GM21528 (cell line): ENCODE measurements at regions not wholly inside any gene's neighbourhood (a gene's known extent, or its start where the extent isn't known, plus 50 kb on each side); places are given as distances from the start of the nearest gene placed in this dataset.

Experiments used
- ATAC-seq: cut with Tn5 transposase; IDR thresholded peaks from one replicate; pipeline ENCODE4 v1.9.1; 2021; ENCODE audit warnings: mild to moderate bottlenecking, moderate library complexity; ENCODE audit not compliant: unreplicated experiment, low FRiP score

- ATAC-seq, result no peak
Measured at GRCh38 chr10:36096576-36096975, 454.5 kb upstream of the FZD8 start.

- no peak for ATAC-seq
Measured at GRCh38 chr10:36094096-36094495, 452.0 kb upstream of the FZD8 start.

DNA sequence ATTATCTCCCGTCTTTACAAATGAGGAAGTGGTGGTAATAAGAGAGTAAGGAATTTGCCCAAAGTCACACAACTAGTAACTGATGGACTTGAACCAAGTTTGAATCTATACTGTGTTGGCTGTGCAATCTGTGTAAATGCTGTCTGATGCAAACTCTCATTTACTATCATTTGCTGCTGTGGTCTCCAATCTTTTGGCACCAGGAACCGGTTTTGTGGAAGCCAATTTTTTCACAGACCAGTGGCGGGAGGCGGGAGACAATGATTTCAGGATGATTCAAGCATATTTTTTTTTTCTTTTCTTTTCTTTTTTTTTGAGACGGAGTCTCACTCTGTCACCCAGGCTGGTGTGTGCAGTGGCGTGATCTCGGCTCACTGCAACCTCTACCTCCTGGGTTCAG is 450.0 kb upstream of the FZD8 start:
- ATAC-seq, result no peak

- ATAC-seq, result no peak
Measured at GRCh38 chr10:36091007-36091406, 448.9 kb upstream of the FZD8 start.

GRCh38 chr10:36089790-36090440 is 447.8 kb upstream of the FZD8 start:
- no peak for ATAC-seq

GRCh38 chr10:36087006-36088005 is 445.2 kb upstream of the FZD8 start:
- ATAC-seq, result no peak

DNA sequence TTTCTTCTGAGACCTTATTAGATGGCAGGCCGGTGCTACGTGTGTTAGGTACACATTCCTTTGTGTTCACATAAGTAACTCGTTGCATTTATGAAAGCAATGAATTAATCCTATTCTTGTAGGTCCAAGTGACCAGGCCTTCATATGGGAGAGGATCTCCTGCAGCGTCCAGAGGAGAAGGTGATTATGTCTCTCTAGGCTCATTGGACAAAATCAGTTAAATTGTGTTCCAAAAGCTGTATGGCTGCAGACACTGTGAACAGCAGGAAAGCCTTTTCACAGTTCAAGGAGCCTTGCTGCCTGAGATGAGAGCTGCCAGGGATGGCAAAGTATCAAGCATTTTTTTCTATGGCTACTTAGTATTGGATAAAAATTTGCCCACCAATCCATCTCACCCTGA is 433.1 kb upstream of the FZD8 start:
- ATAC-seq, result no peak

- ATAC-seq, result no peak
Measured at GRCh38 chr10:36073796-36074345, 431.8 kb upstream of the FZD8 start.

- no peak for ATAC-seq
Measured at GRCh38 chr10:36068542-36068941, 426.4 kb upstream of the FZD8 start.

GRCh38 chr10:36067748-36068147 is 425.7 kb upstream of the FZD8 start:
- no peak for ATAC-seq

- no peak for ATAC-seq
Measured at GRCh38 chr10:36066850-36067249, 424.8 kb upstream of the FZD8 start.

- no peak for ATAC-seq
Measured at GRCh38 chr10:36066102-36066501, 424.0 kb upstream of the FZD8 start.

- no peak for ATAC-seq
Measured at GRCh38 chr10:36063396-36063795, 421.3 kb upstream of the FZD8 start.

DNA sequence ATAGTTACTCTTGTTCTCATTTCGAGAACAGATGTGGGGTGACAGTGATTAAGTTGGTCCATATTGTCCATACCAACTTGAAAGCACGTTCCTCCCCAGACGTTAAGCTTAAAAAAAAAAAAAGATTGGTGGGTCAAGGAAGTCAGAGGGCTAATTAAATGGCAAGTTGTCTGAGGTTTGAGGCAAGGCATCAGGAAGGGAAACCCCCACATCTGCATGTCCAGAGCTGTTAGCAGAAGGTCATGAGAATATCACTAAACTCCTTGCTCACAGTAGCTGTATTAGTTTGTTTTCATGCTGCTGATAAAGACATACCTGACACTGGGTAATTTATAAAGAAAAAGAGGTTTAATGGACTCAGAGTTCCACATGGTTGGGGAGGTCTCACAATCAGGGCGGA is 415.6 kb upstream of the FZD8 start:
- ATAC-seq, result no peak

DNA sequence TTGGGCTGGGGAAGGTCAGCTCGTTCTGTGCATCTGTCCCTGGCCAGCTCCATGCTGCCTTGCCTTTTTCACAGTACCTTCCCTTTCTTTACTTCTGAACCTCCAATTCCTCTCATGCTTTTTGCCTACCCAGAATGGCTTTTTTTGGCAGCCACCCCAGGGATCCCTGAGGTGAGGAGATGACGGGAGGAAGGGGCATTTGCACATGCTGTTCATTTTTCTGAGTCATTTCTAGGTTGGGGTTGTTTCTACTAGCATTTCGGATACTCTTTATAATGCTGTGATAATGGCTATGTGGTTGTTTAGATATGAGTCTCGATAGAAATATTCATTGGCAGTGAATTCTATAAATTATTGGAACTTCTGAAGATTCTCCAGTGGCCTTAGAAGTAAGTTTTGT is 415.1 kb upstream of the FZD8 start:
- ATAC-seq, result no peak

DNA sequence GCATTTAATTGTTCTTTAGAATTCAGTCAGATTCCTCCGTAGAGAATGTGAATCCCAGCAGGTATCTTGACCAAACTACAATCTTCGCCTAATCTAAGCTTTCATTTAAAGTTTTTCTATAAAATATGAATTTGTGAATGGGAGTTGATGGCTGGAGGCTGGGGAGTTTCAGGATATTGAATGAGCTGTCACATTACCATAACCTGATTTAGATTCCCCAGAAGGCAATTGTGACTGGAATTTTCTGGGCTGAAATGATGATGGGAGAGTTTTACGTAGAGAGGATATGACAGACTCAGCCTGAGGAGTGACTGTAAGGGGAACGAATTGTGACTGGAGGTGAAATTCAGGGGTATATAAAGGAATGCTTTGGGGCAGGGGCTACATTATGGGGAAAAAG is 411.7 kb upstream of the FZD8 start:
- ATAC-seq, result no peak

- no peak for ATAC-seq
Measured at GRCh38 chr10:36053271-36053670, 411.2 kb upstream of the FZD8 start.

DNA sequence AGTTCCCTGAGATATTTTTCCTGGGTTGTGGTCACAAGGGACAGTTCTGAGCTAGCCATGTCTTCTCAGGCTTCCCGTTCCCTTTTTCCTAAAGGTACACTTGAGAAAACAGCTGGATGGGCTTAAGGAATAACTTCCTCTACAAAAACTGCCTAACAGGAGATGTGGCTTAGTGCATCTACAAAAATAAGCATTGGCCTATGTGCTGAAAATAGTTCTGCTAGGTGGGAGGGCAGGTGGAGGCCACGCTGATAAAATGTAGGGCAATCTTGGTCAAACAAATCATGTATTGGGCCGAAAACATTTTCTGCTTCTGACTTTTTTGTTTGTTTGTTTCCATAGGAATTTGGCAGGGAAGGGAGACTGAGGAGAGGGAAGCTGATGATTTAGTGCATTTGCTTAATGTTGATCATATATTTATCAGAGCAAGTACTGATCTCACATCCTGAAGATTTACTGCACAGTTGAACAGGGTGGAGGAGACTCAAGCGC is 409.4 kb upstream of the FZD8 start:
- no peak for ATAC-seq

GRCh38 chr10:36050763-36051499 is 408.8 kb upstream of the FZD8 start:
- ATAC-seq, result no peak

- no peak for ATAC-seq
Measured at GRCh38 chr10:36048780-36049179, 406.7 kb upstream of the FZD8 start.

GRCh38 chr10:36048236-36048635 is 406.1 kb upstream of the FZD8 start:
- ATAC-seq, result no peak
